ENCODE measurements at regions not wholly inside any gene's neighbourhood (a gene's known extent, or its start where the extent isn't known, plus 50 kb on each side); places are given as distances from the start of the nearest gene placed in this dataset.
A peak's percentile ranks its signal among the peaks of the same experiment; 100 is the strongest.

- no peak for TF ChIP-seq CTCF (IDR thresholded peaks at IDR 0.05)
- Histone ChIP-seq H3K27me3 (ENCODE audit: control insufficient read depth, insufficient read depth, low read length) (no peaks in the 10 kb centered on the region), H3K4me2 (ENCODE audit: low read length) (no peak overlapping the region), H3K36me3 (ENCODE audit: control insufficient read depth, insufficient read depth, low read length) (no peaks in the 10 kb centered on the region), H3K27ac (no peak overlapping the region), H3K9ac (no peak overlapping the region), H3K4me1 (peaks cover 3% of the 10 kb centered on the region), H2AFZ (no peak overlapping the region), H3K4me3 (ENCODE audit: low read depth, low read length) (no peak overlapping the region), H3K79me2 (no peaks in the 10 kb centered on the region), H3K9me3 (ENCODE audit: control insufficient read depth, low read length) (no peaks in the 10 kb centered on the region)
These were observed 58.4 kb upstream of the IL17B start for GRCh38 chr5:149437391-149438040.

- Histone ChIP-seq H3K9ac (no peak overlapping the region), H3K27me3 (ENCODE audit: control insufficient read depth, insufficient read depth, low read length) (no peaks in the 10 kb centered on the region), H2AFZ (no peak overlapping the region), H3K4me2 (ENCODE audit: low read length) (no peak overlapping the region), H3K27ac (no peak overlapping the region), H3K79me2 (no peaks in the 10 kb centered on the region), H3K4me3 (ENCODE audit: low read depth, low read length) (no peak overlapping the region), H3K9me3 (ENCODE audit: control insufficient read depth, low read length) (no peaks in the 10 kb centered on the region), H3K36me3 (ENCODE audit: control insufficient read depth, insufficient read depth, low read length) (no peaks in the 10 kb centered on the region), H3K4me1 (no peaks in the 10 kb centered on the region)
- TF ChIP-seq CTCF (IDR thresholded peaks at IDR 0.05): no peak
These were observed 56.6 kb upstream of the IL17B start for GRCh38 chr5:149435660-149436059.

- no peak overlapping the region for H3K4me2 ChIP-seq (ENCODE audit: low read length)
- no peak overlapping the region for H3K9ac ChIP-seq
- H3K4me1 ChIP-seq: no peaks in the 10 kb centered on the region
- no peak for TF ChIP-seq CTCF (IDR thresholded peaks at IDR 0.05)
- H2AFZ ChIP-seq: no peak overlapping the region
- H3K27me3 ChIP-seq (ENCODE audit: control insufficient read depth, insufficient read depth, low read length): no peaks in the 10 kb centered on the region
- H3K4me3 ChIP-seq (ENCODE audit: low read depth, low read length): no peak overlapping the region
- H3K79me2 ChIP-seq: no peaks in the 10 kb centered on the region
- H3K9me3 ChIP-seq (ENCODE audit: control insufficient read depth, low read length): no peaks in the 10 kb centered on the region
- no peaks in the 10 kb centered on the region for H3K36me3 ChIP-seq (ENCODE audit: control insufficient read depth, insufficient read depth, low read length)
- no peak overlapping the region for H3K27ac ChIP-seq
These were observed 55.9 kb upstream of the IL17B start for GRCh38 chr5:149435015-149435376.

GRCh38 chr5:149434162-149435014, 55.3 kb upstream of the IL17B start:
- no peaks in the 10 kb centered on the region for H3K4me1 ChIP-seq
- no peak overlapping the region for H3K9ac ChIP-seq
- H3K4me2 ChIP-seq (ENCODE audit: low read length): no peak overlapping the region
- H3K79me2 ChIP-seq: no peaks in the 10 kb centered on the region
- H2AFZ ChIP-seq: no peak overlapping the region
- no peaks in the 10 kb centered on the region for H3K9me3 ChIP-seq (ENCODE audit: control insufficient read depth, low read length)
- no peaks in the 10 kb centered on the region for H3K36me3 ChIP-seq (ENCODE audit: control insufficient read depth, insufficient read depth, low read length)
- TF ChIP-seq CTCF (IDR thresholded peaks at IDR 0.05): peak; percentile 90
- H3K4me3 ChIP-seq (ENCODE audit: low read depth, low read length): no peak overlapping the region
- H3K27ac ChIP-seq: no peak overlapping the region
- H3K27me3 ChIP-seq (ENCODE audit: control insufficient read depth, insufficient read depth, low read length): no peaks in the 10 kb centered on the region
